Hepatocyte (in vitro differentiated cells): ENCODE measurements at regions not wholly inside any gene's neighbourhood (a gene's known extent, or its start where the extent isn't known, plus 50 kb on each side); places are given as distances from the start of the nearest gene placed in this dataset.

Source experiments
- DNase-seq: peaks from one replicate; pipeline ENCODE4 v3.0.0-alpha.2; 2016; ENCODE audit warnings: low spot score
- H2AFZ ChIP-seq: fragments of 200-600 bp; sonication (generic); 2 replicates; pipeline ENCODE4 v1.6.0; 2016; ENCODE audit warnings: antibody characterized with exemption, mild to moderate bottlenecking
- H3K27ac ChIP-seq: fragments of 200-600 bp; sonication (generic); 2 replicates; pipeline ENCODE4 v1.5.1; 2016; ENCODE audit warnings: mild to moderate bottlenecking
- H3K27me3 ChIP-seq: fragments of 200-600 bp; sonication (generic); 2 replicates; pipeline ENCODE4 v1.6.1; 2016
- H3K36me3 ChIP-seq: fragments of 200-600 bp; sonication (generic); replicated peaks from 2 replicates; pipeline ENCODE4 v1.5.1; 2016; ENCODE audit warnings: low read depth; ENCODE audit not compliant: insufficient read depth
- H3K4me1 ChIP-seq: fragments of 200-600 bp; sonication (generic); 2 replicates; pipeline ENCODE4 v1.5.1; 2016; ENCODE audit warnings: mild to moderate bottlenecking, moderate library complexity; ENCODE audit not compliant: insufficient read depth
- H3K4me2 ChIP-seq: fragments of 200-600 bp; sonication (generic); 2 replicates; pipeline ENCODE4 v1.6.0; 2016
- H3K4me3 ChIP-seq: fragments of 200-600 bp; sonication (generic); 2 replicates; pipeline ENCODE4 v1.5.1; 2016; ENCODE audit warnings: mild to moderate bottlenecking
- H3K79me2 ChIP-seq: fragments of 200-600 bp; sonication (generic); 2 replicates; pipeline ENCODE4 v1.6.0; 2017; ENCODE audit warnings: mild to moderate bottlenecking
- H3K9me2 ChIP-seq: fragments of 200-600 bp; sonication (generic); replicated peaks from 2 replicates; pipeline ENCODE4 v1.6.0; 2017; ENCODE audit warnings: mild to moderate bottlenecking; ENCODE audit not compliant: insufficient read depth
- H3K9me3 ChIP-seq: fragments of 200-600 bp; sonication (generic); 2 replicates; pipeline ENCODE4 v1.5.1; 2016; ENCODE audit warnings: low read depth, mild to moderate bottlenecking
- H4K20me1 ChIP-seq: fragments of 200-600 bp; sonication (generic); 2 replicates; pipeline ENCODE4 v1.6.0; 2016; ENCODE audit warnings: mild to moderate bottlenecking; ENCODE audit not compliant: insufficient read depth, poor library complexity, severe bottlenecking
- CTCF ChIP-seq: fragments of 200-600 bp; sonication (generic); IDR thresholded peaks from 2 replicates; pipeline ENCODE4 v1.5.1; 2016; ENCODE audit warnings: antibody characterized with exemption, mild to moderate bottlenecking; ENCODE audit not compliant: poor library complexity
- EZH2 ChIP-seq: fragments of 200-600 bp; sonication (generic); IDR thresholded peaks from 2 replicates; pipeline ENCODE4 v1.6.1; 2016; ENCODE audit warnings: antibody characterized with exemption, mild to moderate bottlenecking, borderline replicate concordance
- EZH2phosphoT487 ChIP-seq: fragments of 200-600 bp; sonication (generic); IDR thresholded peaks from one replicate; pipeline ENCODE4 v1.6.1; 2018; ENCODE audit warnings: antibody characterized with exemption, mild to moderate bottlenecking, low read depth, moderate library complexity; ENCODE audit not compliant: unreplicated experiment, severe bottlenecking
- WGBS: methylation state at CpG from one replicate; pipeline ENCODE4 v1.1.6; 2016; ENCODE audit warnings: low lambda C conversion rate; ENCODE audit errors: missing lambda C conversion rate; 5-methylcytosine and 5-hydroxymethylcytosine counted together

GRCh38 chr5:117945258-117945657, 1043.1 kb downstream of the DTWD2 start:
- no peaks in the 10 kb centered on the region for H3K9me3 ChIP-seq
- TF ChIP-seq EZH2phosphoT487 (no peak), EZH2 (no peak), CTCF (no peak)
- no peak for DNase-seq
- no peak overlapping the region for H3K27ac ChIP-seq
- no peaks in the 10 kb centered on the region for H3K4me1 ChIP-seq
- no peaks in the 10 kb centered on the region for H3K36me3 ChIP-seq
- no peak overlapping the region for H3K4me2 ChIP-seq
- H3K79me2 ChIP-seq = no peaks in the 10 kb centered on the region
- no peaks in the 10 kb centered on the region for H3K27me3 ChIP-seq
- WGBS = 70% methylated on average over 2 of the region's 2 CpGs
- no peak overlapping the region for H3K4me3 ChIP-seq
- no peaks in the 10 kb centered on the region for H4K20me1 ChIP-seq
- H2AFZ ChIP-seq = no peak overlapping the region
- H3K9me2 ChIP-seq = no peaks in the 10 kb centered on the region

GRCh38 chr5:117943541-117943940, 1044.8 kb downstream of the DTWD2 start:
- TF ChIP-seq EZH2 (no peak), EZH2phosphoT487 (no peak), CTCF (no peak)
- 64% methylated on average over 3 of the region's 3 CpGs for WGBS
- Histone ChIP-seq H3K9me2 (no peaks in the 10 kb centered on the region), H3K9me3 (no peaks in the 10 kb centered on the region), H4K20me1 (no peaks in the 10 kb centered on the region), H3K27ac (no peak overlapping the region), H3K4me3 (no peak overlapping the region), H3K36me3 (no peaks in the 10 kb centered on the region), H2AFZ (no peak overlapping the region), H3K4me1 (no peaks in the 10 kb centered on the region), H3K79me2 (no peaks in the 10 kb centered on the region), H3K27me3 (no peaks in the 10 kb centered on the region), H3K4me2 (no peak overlapping the region)
- no peak for DNase-seq

- Histone ChIP-seq H3K27me3 (no peaks in the 10 kb centered on the region), H3K36me3 (no peaks in the 10 kb centered on the region), H3K9me3 (no peaks in the 10 kb centered on the region), H4K20me1 (no peaks in the 10 kb centered on the region), H3K79me2 (no peaks in the 10 kb centered on the region), H3K9me2 (no peaks in the 10 kb centered on the region), H3K27ac (no peak overlapping the region), H3K4me3 (no peak overlapping the region), H2AFZ (no peak overlapping the region), H3K4me2 (no peak overlapping the region), H3K4me1 (no peaks in the 10 kb centered on the region)
- no peak for DNase-seq
- TF ChIP-seq EZH2 (no peak), EZH2phosphoT487 (no peak), CTCF (no peak)
- WGBS = 73% methylated on average over 6 of the region's 6 CpGs
Observed at GRCh38 chr5:117942861-117943519, 1045.4 kb downstream of the DTWD2 start.
